ENCODE measurements at regions not wholly inside any gene's neighbourhood (a gene's known extent, or its start where the extent isn't known, plus 50 kb on each side); places are given as distances from the start of the nearest gene placed in this dataset.

GRCh38 chr5:148910216-148910615 lies 83.8 kb downstream of the ADRB2 start:
- WGBS (ENCODE audit: insufficient coverage) = 84% methylated on average over 4 of the region's 4 CpGs
- no peak overlapping the region for H3K4me3 Mint-ChIP-seq
- no peak overlapping the region for H3K27ac ChIP-seq (ENCODE audit: low read depth in 1 of 2, low read length in 2 of 2)

GRCh38 chr5:148910686-148911361 lies 84.4 kb downstream of the ADRB2 start:
- H2AFZ ChIP-seq (ENCODE audit: insufficient read depth, low read depth, low read length, poor library complexity, severe bottlenecking) = peak overlapping the region; percentile 5
- H3K27ac Mint-ChIP-seq = peak overlapping the region in 3 of 7 donors; percentile 5 to 76 (median 15)
- H3K4me2 ChIP-seq (replicated peaks; ENCODE audit: extremely low read depth, low read length, poor library complexity, severe bottlenecking) = no peak overlapping the region

More at GRCh38 chr5:148910216-148910615, 83.8 kb downstream of the ADRB2 start:
- Mint-ChIP-seq H3K9me3 (no peaks in the 10 kb centered on the region), H3K4me1 (peaks cover 32% of the 10 kb centered on the region), H3K27me3 (ENCODE audit: low read depth in 3 of 3) (peaks cover 2 to 6% (median 5%) of the 10 kb centered on the region in 3 donors), H3K36me3 (no peaks in the 10 kb centered on the region), H3K27ac (peak overlapping the region in 3 of 7 donors; percentile 3 to 46 (median 22))
- no peaks in the 10 kb centered on the region for H3K36me3 ChIP-seq (replicated peaks in 1 of 2; ENCODE audit: control insufficient read depth in 1 of 2, insufficient read depth in 2 of 2, low read length in 2 of 2)
- no peaks in the 10 kb centered on the region for H3K9me3 ChIP-seq (replicated peaks in 1 of 2; ENCODE audit: control insufficient read depth in 1 of 2, insufficient read depth in 1 of 2, low read length in 2 of 2)
- H3K4me3 ChIP-seq (replicated peaks in 1 of 3; ENCODE audit: low read depth in 2 of 3, low read length in 3 of 3) = no peak overlapping the region
- H3K9ac ChIP-seq (ENCODE audit: insufficient read depth, low read length, poor library complexity, severe bottlenecking) = no peak overlapping the region
- H4K20me1 ChIP-seq (ENCODE audit: insufficient read depth, low read length) = no peaks in the 10 kb centered on the region
- DNase-seq = no peak
- intact Hi-C loops (cut with micrococcal nuclease) = no loop called here
- no peak overlapping the region for H3K4me2 ChIP-seq (replicated peaks; ENCODE audit: extremely low read depth, low read length, poor library complexity, severe bottlenecking)
- peaks cover 22 to 28% of the 10 kb centered on the region in 2 donors for H3K4me1 ChIP-seq (ENCODE audit: control insufficient read depth in 1 of 2, insufficient read depth in 2 of 2, low read length in 2 of 2)
- H3K27me3 ChIP-seq (ENCODE audit: control insufficient read depth in 2 of 2, insufficient read depth in 2 of 2, low read length in 2 of 2) = no peaks in the 10 kb centered on the region
- H2AFZ ChIP-seq (ENCODE audit: insufficient read depth, low read depth, low read length, poor library complexity, severe bottlenecking) = peak overlapping the region; percentile 5
- H3K79me2 ChIP-seq (ENCODE audit: insufficient read depth, low read length) = no peaks in the 10 kb centered on the region
- TF ChIP-seq, protein P1, sequence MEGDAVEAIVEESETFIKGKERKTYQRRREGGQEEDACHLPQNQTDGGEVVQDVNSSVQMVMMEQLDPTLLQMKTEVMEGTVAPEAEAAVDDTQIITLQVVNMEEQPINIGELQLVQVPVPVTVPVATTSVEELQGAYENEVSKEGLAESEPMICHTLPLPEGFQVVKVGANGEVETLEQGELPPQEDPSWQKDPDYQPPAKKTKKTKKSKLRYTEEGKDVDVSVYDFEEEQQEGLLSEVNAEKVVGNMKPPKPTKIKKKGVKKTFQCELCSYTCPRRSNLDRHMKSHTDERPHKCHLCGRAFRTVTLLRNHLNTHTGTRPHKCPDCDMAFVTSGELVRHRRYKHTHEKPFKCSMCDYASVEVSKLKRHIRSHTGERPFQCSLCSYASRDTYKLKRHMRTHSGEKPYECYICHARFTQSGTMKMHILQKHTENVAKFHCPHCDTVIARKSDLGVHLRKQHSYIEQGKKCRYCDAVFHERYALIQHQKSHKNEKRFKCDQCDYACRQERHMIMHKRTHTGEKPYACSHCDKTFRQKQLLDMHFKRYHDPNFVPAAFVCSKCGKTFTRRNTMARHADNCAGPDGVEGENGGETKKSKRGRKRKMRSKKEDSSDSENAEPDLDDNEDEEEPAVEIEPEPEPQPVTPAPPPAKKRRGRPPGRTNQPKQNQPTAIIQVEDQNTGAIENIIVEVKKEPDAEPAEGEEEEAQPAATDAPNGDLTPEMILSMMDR (IDR thresholded peaks at IDR 0.05) = no peak

More at GRCh38 chr5:148910686-148911361, 84.4 kb downstream of the ADRB2 start:
- intact Hi-C loops (cut with micrococcal nuclease) = no loop called here
- Mint-ChIP-seq H3K27me3 (ENCODE audit: low read depth in 3 of 3) (peaks cover 2 to 6% (median 6%) of the 10 kb centered on the region in 3 donors), H3K9me3 (no peaks in the 10 kb centered on the region), H3K4me3 (peak overlapping the region in 1 of 2 donors; percentile 53), H3K4me1 (peaks cover 35% of the 10 kb centered on the region), H3K36me3 (no peaks in the 10 kb centered on the region)
- H3K9me3 ChIP-seq (replicated peaks in 1 of 2; ENCODE audit: control insufficient read depth in 1 of 2, insufficient read depth in 1 of 2, low read length in 2 of 2) = no peaks in the 10 kb centered on the region
- no peaks in the 10 kb centered on the region for H3K27me3 ChIP-seq (ENCODE audit: control insufficient read depth in 2 of 2, insufficient read depth in 2 of 2, low read length in 2 of 2)
- H3K79me2 ChIP-seq (ENCODE audit: insufficient read depth, low read length) = no peaks in the 10 kb centered on the region
- whole genome bisulfite sequencing (ENCODE audit: insufficient coverage) = 38% methylated on average over 5 of the region's 8 CpGs
- no peaks in the 10 kb centered on the region for H4K20me1 ChIP-seq (ENCODE audit: insufficient read depth, low read length)
- no peak overlapping the region for H3K9ac ChIP-seq (ENCODE audit: insufficient read depth, low read length, poor library complexity, severe bottlenecking)
- peaks cover 26 to 32% of the 10 kb centered on the region in 2 donors for H3K4me1 ChIP-seq (ENCODE audit: control insufficient read depth in 1 of 2, insufficient read depth in 2 of 2, low read length in 2 of 2)
- DNase-seq = peak in 2 of 3 donors; percentile 3 to 14
- H3K4me3 ChIP-seq (replicated peaks in 1 of 3; ENCODE audit: low read depth in 2 of 3, low read length in 3 of 3) = no peak overlapping the region
- no peak overlapping the region for H3K27ac ChIP-seq (ENCODE audit: low read depth in 1 of 2, low read length in 2 of 2)
- TF ChIP-seq, protein P1 (IDR thresholded peaks at IDR 0.05) = no peak
- H3K36me3 ChIP-seq (replicated peaks in 1 of 2; ENCODE audit: control insufficient read depth in 1 of 2, insufficient read depth in 2 of 2, low read length in 2 of 2) = no peaks in the 10 kb centered on the region
